GM13976 (cell line): ENCODE measurements at regions not wholly inside any gene's neighbourhood (a gene's known extent, or its start where the extent isn't known, plus 50 kb on each side); places are given as distances from the start of the nearest gene placed in this dataset.
A peak's percentile ranks its signal among the peaks of the same experiment; 100 is the strongest.
"Not testable (repeated sequence)": the region's sequence is repeated elsewhere in the genome, so short reads cannot be mapped to it uniquely, and the experiment has no call there.

Experiments used
- DNase-seq: peaks from one replicate; pipeline ENCODE4 v3.0.0; 2012; ENCODE audit warnings: low spot score
- CTCF ChIP-seq: IDR thresholded peaks from 2 replicates; pipeline ENCODE4 v1.5.1; 2012; ENCODE audit warnings: borderline replicate concordance, mild to moderate bottlenecking; ENCODE audit not compliant: insufficient read depth; ENCODE audit errors: extremely low read depth, missing control alignments, control extremely low read depth
- in situ Hi-C: fragments of 300-500 bp; cut with MboI; formaldehyde crosslinking; loops from one replicate; pipeline ENCODE4 v1.12.0; 2022; ENCODE audit warnings: low sequenced_read_pairs, mixed read lengths, inconsistent platforms; ENCODE audit not compliant: unreplicated experiment

GRCh38 chr14:106509807-106510206, 983.4 kb downstream of the TMEM121 start:
- in situ Hi-C loops, result no loop called here
- no peak for TF ChIP-seq CTCF
- no peak for DNase-seq

- in situ Hi-C loops, result no loop called here
- TF ChIP-seq CTCF, result no peak
- no peak for DNase-seq
These were observed 984.8 kb downstream of the TMEM121 start for GRCh38 chr14:106511006-106511799.

- in situ Hi-C loops, result no loop called here
- DNase-seq, result no peak
- TF ChIP-seq CTCF, result no peak
These were observed 985.4 kb downstream of the TMEM121 start for GRCh38 chr14:106511800-106512198.

- in situ Hi-C loops, result no loop called here
- TF ChIP-seq CTCF, result no peak
- no peak for DNase-seq
These were observed 986.9 kb downstream of the TMEM121 start for GRCh38 chr14:106513302-106513701.

- TF ChIP-seq CTCF, result peak; percentile 63
- DNase-seq, result peak; percentile 41
- in situ Hi-C loops, result no loop called here
These were observed 991.9 kb downstream of the TMEM121 start for GRCh38 chr14:106518054-106518943.

- in situ Hi-C loops, DNase-seq: not testable (repeated sequence)
These were observed 995.7 kb downstream of the TMEM121 start for GRCh38 chr14:106522118-106522517.

- DNase-seq, result no peak
- no peak for TF ChIP-seq CTCF
- in situ Hi-C loops, result no loop called here
These were observed 996.6 kb downstream of the TMEM121 start for GRCh38 chr14:106522990-106523389.
